IMR-90 (cell line): ENCODE measurements at regions not wholly inside any gene's neighbourhood (a gene's known extent, or its start where the extent isn't known, plus 50 kb on each side); places are given as distances from the start of the nearest gene placed in this dataset.

ENCODE experiments used
- ATAC-seq: fragments of 200-7000 bp; cut with Tn5 transposase; 2 replicates; pipeline ENCODE4 v1.9.1; 2020; ENCODE audit warnings: low read depth, mild to moderate bottlenecking, moderate library complexity
- BruUV-seq: library from RNA; stranded (reverse); fragments of 400-500 nt; replicated peaks from 2 replicates; lab custom pipeline; 2021; lab: Mats Ljungman, UMichigan
- CTCF ChIA-PET: fragments of 300-600 bp; formaldehyde crosslinking; extraction: SDS; loops from one replicate; lab custom pipeline; 2021; ENCODE audit warnings: antibody characterized with exemption; lab: Yijun Ruan, JAX
- POLR2A ChIA-PET: fragments of 300-600 bp; sonication (Branson Sonifier 250); formaldehyde crosslinking; loops from one replicate; lab custom pipeline; 2022; ENCODE audit warnings: antibody characterized with exemption; ENCODE audit not compliant: unreplicated experiment; lab: Charles Lee
- DNase-seq: peaks from one replicate; pipeline ENCODE4 v3.0.0; 2013
- H2AFZ ChIP-seq: replicated peaks from 2 replicates; pipeline ENCODE3; 2013; ENCODE audit warnings: low read length, mild to moderate bottlenecking; ENCODE audit not compliant: poor library complexity
- H2AK5ac ChIP-seq: 2 replicates; pipeline ENCODE4 v1.6.1; 2013; ENCODE audit warnings: low read depth, low read length, inconsistent platforms
- H2AK9ac ChIP-seq: replicated peaks from 2 replicates; pipeline ENCODE3; 2013; ENCODE audit warnings: mild to moderate bottlenecking, low read depth, low read length, moderate library complexity; ENCODE audit not compliant: poor library complexity
- H2BK120ac ChIP-seq: 2 replicates; pipeline ENCODE4 v1.6.1; 2013; ENCODE audit warnings: low read depth, low read length, inconsistent platforms
- H2BK15ac ChIP-seq: 3 replicates; pipeline ENCODE4 v1.6.1; 2013; ENCODE audit warnings: low read depth, low read length, inconsistent platforms
- H2BK20ac ChIP-seq: 2 replicates; pipeline ENCODE4 v1.6.1; 2013; ENCODE audit warnings: low read depth, mild to moderate bottlenecking, inconsistent platforms, low read length, moderate library complexity
- H2BK5ac ChIP-seq: 2 replicates; pipeline ENCODE4 v1.6.1; 2013; ENCODE audit warnings: mild to moderate bottlenecking, low read depth, low read length, inconsistent platforms; ENCODE audit not compliant: poor library complexity, severe bottlenecking
- H3K14ac ChIP-seq: replicated peaks from 2 replicates; pipeline ENCODE4 v1.6.1; 2013; ENCODE audit warnings: low read depth, low read length, inconsistent platforms
- H3K18ac ChIP-seq: 2 replicates; pipeline ENCODE4 v1.6.1; 2013; ENCODE audit warnings: low read depth, low read length, control low read depth
- H3K23ac ChIP-seq: 2 replicates; pipeline ENCODE4 v1.6.1; 2013; ENCODE audit warnings: low read depth, low read length, inconsistent platforms
- H3K27ac ChIP-seq: 2 replicates; pipeline ENCODE4 v1.5.1; 2013; ENCODE audit warnings: mild to moderate bottlenecking, control low read depth, low read length; ENCODE audit not compliant: insufficient read depth
- H3K27me3 ChIP-seq: 2 replicates; pipeline ENCODE4 v1.6.1; 2013; ENCODE audit warnings: low read length; ENCODE audit not compliant: control insufficient read depth, insufficient read depth
- H3K36me3 ChIP-seq: 2 replicates; pipeline ENCODE4 v1.6.1; 2013; ENCODE audit warnings: low read length, mixed read lengths; ENCODE audit not compliant: control insufficient read depth, insufficient read depth
- H3K4ac ChIP-seq: 2 replicates; pipeline ENCODE4 v1.6.1; 2013; ENCODE audit warnings: low read depth, low read length, inconsistent platforms
- H3K4me1 ChIP-seq: 2 replicates; pipeline ENCODE4 v1.6.1; 2013; ENCODE audit warnings: low read length, mixed read lengths; ENCODE audit not compliant: control insufficient read depth, insufficient read depth
- H3K4me2 ChIP-seq: 2 replicates; pipeline ENCODE4 v1.6.1; 2013; ENCODE audit warnings: low read depth, mild to moderate bottlenecking, control low read depth, low read length, moderate library complexity
- H3K4me3 ChIP-seq: 2 replicates; pipeline ENCODE4 v1.5.1; 2013; ENCODE audit warnings: low read depth, mild to moderate bottlenecking, control low read depth, low read length, moderate library complexity; ENCODE audit not compliant: insufficient read depth
- H3K56ac ChIP-seq: 2 replicates; pipeline ENCODE4 v1.6.1; 2013; ENCODE audit warnings: low read length, inconsistent platforms; ENCODE audit not compliant: insufficient read depth; ENCODE audit errors: extremely low read depth
- H3K79me1 ChIP-seq, 2 experiments: 2 replicates each; pipeline ENCODE4 v1.6.1; 2013; ENCODE audit warnings: low read length in 2 of 2, inconsistent platforms in 1 of 2, low read depth in 1 of 2
- H3K9ac ChIP-seq: 2 replicates; pipeline ENCODE4 v1.6.1; 2013; ENCODE audit warnings: low read depth, low read length, control low read depth
- H3K9me1 ChIP-seq: 2 replicates; pipeline ENCODE4 v1.6.1; 2013; ENCODE audit warnings: low read length, inconsistent platforms; ENCODE audit not compliant: insufficient read depth
- H3K9me3 ChIP-seq: 2 replicates; pipeline ENCODE4 v1.6.1; 2013; ENCODE audit warnings: low read length; ENCODE audit not compliant: control insufficient read depth, insufficient read depth
- H4K20me1 ChIP-seq: 2 replicates; pipeline ENCODE4 v1.6.1; 2013; ENCODE audit warnings: low read length, inconsistent platforms; ENCODE audit not compliant: insufficient read depth
- H4K5ac ChIP-seq: 2 replicates; pipeline ENCODE4 v1.6.1; 2013; ENCODE audit warnings: mild to moderate bottlenecking, low read depth, low read length, control low read depth
- H4K8ac ChIP-seq, 2 experiments: 2 replicates each; pipeline ENCODE4 v1.6.1; 2013; ENCODE audit warnings: low read depth in 2 of 2, low read length in 2 of 2, control low read depth in 1 of 2, inconsistent platforms in 1 of 2
- H4K91ac ChIP-seq: 2 replicates; pipeline ENCODE4 v1.6.1; 2013; ENCODE audit warnings: low read depth, low read length, inconsistent platforms; ENCODE audit not compliant: insufficient read depth
- BHLHE40 ChIP-seq: fragments of 150-350 bp; IDR thresholded peaks from 2 replicates; pipeline ENCODE4 v1.6.1; 2016; ENCODE audit warnings: mild to moderate bottlenecking, low read depth, low read length
- CHD1 ChIP-seq: IDR thresholded peaks from 2 replicates; pipeline ENCODE4 v1.6.1; 2012; ENCODE audit warnings: low read depth, low read length, improper control_type of control experiment
- ELK1 ChIP-seq: fragments of 150-350 bp; IDR thresholded peaks from 2 replicates; pipeline ENCODE4 v1.6.1; 2016; ENCODE audit warnings: low read depth, mild to moderate bottlenecking, low read length, moderate library complexity, borderline replicate concordance
- FOS ChIP-seq: fragments of 150-350 bp; IDR thresholded peaks from 2 replicates; pipeline ENCODE4 v1.6.1; 2016; ENCODE audit warnings: low read depth, low read length
- MAFK ChIP-seq: IDR thresholded peaks from 2 replicates; pipeline ENCODE4 v1.6.1; 2012; ENCODE audit warnings: low read depth, low read length, improper control_type of control experiment
- MAZ ChIP-seq: IDR thresholded peaks from 2 replicates; pipeline ENCODE4 v1.6.1; 2012; ENCODE audit warnings: low read depth, mild to moderate bottlenecking, low read length, improper control_type of control experiment, moderate library complexity, borderline replicate concordance
- MXI1 ChIP-seq: IDR thresholded peaks from 2 replicates; pipeline ENCODE4 v1.6.1; 2012; ENCODE audit warnings: low read depth, mild to moderate bottlenecking, low read length, moderate library complexity, borderline replicate concordance
- NFE2L2 ChIP-seq: fragments of 150-350 bp; IDR thresholded peaks from 2 replicates; pipeline ENCODE4 v1.6.1; 2016; ENCODE audit warnings: low read depth, mild to moderate bottlenecking, low read length
- POLR2A ChIP-seq: IDR thresholded peaks from 2 replicates; pipeline ENCODE4 v1.6.1; 2012; ENCODE audit warnings: mild to moderate bottlenecking, low read depth, low read length
- RAD21 ChIP-seq: IDR thresholded peaks from 2 replicates; pipeline ENCODE4 v1.6.1; 2012; ENCODE audit warnings: low read length, improper control_type of control experiment
- RCOR1 ChIP-seq: IDR thresholded peaks from 2 replicates; pipeline ENCODE4 v1.6.1; 2012; ENCODE audit warnings: mild to moderate bottlenecking, low read length, improper control_type of control experiment; ENCODE audit not compliant: insufficient replicate concordance
- RFX5 ChIP-seq: IDR thresholded peaks from 2 replicates; pipeline ENCODE4 v1.8.0; 2012; ENCODE audit warnings: low read depth, mild to moderate bottlenecking, low read length, moderate library complexity
- SMC3 ChIP-seq: fragments of 150-350 bp; IDR thresholded peaks from 2 replicates; pipeline ENCODE4 v1.6.1; 2016; ENCODE audit warnings: low read depth, mild to moderate bottlenecking, antibody characterized with exemption, low read length, moderate library complexity
- USF2 ChIP-seq: fragments of 150-350 bp; IDR thresholded peaks from 2 replicates; pipeline ENCODE4 v1.6.1; 2017; ENCODE audit warnings: mild to moderate bottlenecking, antibody characterized with exemption, low read length, low read depth
- WGBS, 2 experiments: methylation state at CpG; one replicate each; pipeline versions ENCODE4 v1.1.5 to v1.1.7; 2013; ENCODE audit warnings: missing lambda C conversion rate in 2 of 2; ENCODE audit not compliant: insufficient read length in 1 of 2; ENCODE audit errors: extremely low coverage in 2 of 2; 5-methylcytosine and 5-hydroxymethylcytosine counted together
- dilution Hi-C: fragments of 300-500 bp; cut with HindIII; formaldehyde crosslinking; loops from one replicate; pipeline ENCODE4 v1.14.3; 2018; ENCODE audit warnings: low sequenced_read_pairs; ENCODE audit not compliant: unreplicated experiment
- in situ Hi-C: fragments of 300-500 bp; cut with MboI; formaldehyde crosslinking; loops from 3 replicates; pipeline ENCODE4 v1.14.3; 2019; ENCODE audit warnings: low sequenced_read_pairs, inconsistent platforms, mixed read lengths
- intact Hi-C: fragments of 100-400 bp; cut with micrococcal nuclease; formaldehyde crosslinking; loops from 2 replicates; pipeline ENCODE4 v1.10.0; 2022

GRCh38 chr3:152218602-152219001, 50.1 kb upstream of the MBNL1 start:
- H3K27ac ChIP-seq: no peak overlapping the region
- no peak overlapping the region for H2BK20ac ChIP-seq
- TF ChIP-seq NFE2L2 (no peak), RFX5 (no peak), RCOR1 (no peak), USF2 (no peak), POLR2A (no peak), BHLHE40 (no peak), CHD1 (no peak), RAD21 (no peak), MAZ (no peak), FOS (no peak), ELK1 (no peak), MAFK (no peak), MXI1 (no peak), SMC3 (no peak)
- H3K27me3 ChIP-seq: no peaks in the 10 kb centered on the region
- H2BK5ac ChIP-seq: no peak overlapping the region
- H3K4me1 ChIP-seq: no peaks in the 10 kb centered on the region
- no CpG with 5 or more reads among the region's 1 CpG for WGBS, 2 experiments
- intact Hi-C loops: loop anchor here (10.0 kb wide), 1 partner anchor 46 kb away; the partner anchor contains the start of gene MBNL1
- dilution Hi-C loops: no loop called here
- H3K36me3 ChIP-seq: no peaks in the 10 kb centered on the region
- DNase-seq (no peak), ATAC-seq (no peak)
- POLR2A ChIA-PET: no interaction called here
- H3K9ac ChIP-seq: no peak overlapping the region
- H4K5ac ChIP-seq: no peak overlapping the region
- no peak overlapping the region for H2AK5ac ChIP-seq
- H2AFZ ChIP-seq: no peak overlapping the region
- no peaks in the 10 kb centered on the region for H3K9me1 ChIP-seq
- no peak overlapping the region for H3K4me3 ChIP-seq
- no peak overlapping the region for H4K91ac ChIP-seq
- H3K56ac ChIP-seq: no peak overlapping the region
- H3K9me3 ChIP-seq: no peaks in the 10 kb centered on the region
- H3K23ac ChIP-seq: no peak overlapping the region
- no peak overlapping the region for H3K4me2 ChIP-seq
- CTCF ChIA-PET: no interaction called here
- H3K18ac ChIP-seq: no peak overlapping the region
- H2BK120ac ChIP-seq: no peak overlapping the region
- H3K14ac ChIP-seq: no peak overlapping the region
- H4K20me1 ChIP-seq: no peaks in the 10 kb centered on the region
- no peaks in the 10 kb centered on the region for H3K79me1 ChIP-seq
- H2AK9ac ChIP-seq: no peak overlapping the region
- in situ Hi-C loops: no loop called here
- H3K4ac ChIP-seq: no peak overlapping the region
- BruUV-seq: no TSS peak
- H4K8ac ChIP-seq: no peak overlapping the region
- no peak overlapping the region for H2BK15ac ChIP-seq
